ENCODE measurements at regions not wholly inside any gene's neighbourhood (a gene's known extent, or its start where the extent isn't known, plus 50 kb on each side); places are given as distances from the start of the nearest gene placed in this dataset.
"Not testable (repeated sequence)": the region's sequence is repeated elsewhere in the genome, so short reads cannot be mapped to it uniquely, and the experiment has no call there.

DNA sequence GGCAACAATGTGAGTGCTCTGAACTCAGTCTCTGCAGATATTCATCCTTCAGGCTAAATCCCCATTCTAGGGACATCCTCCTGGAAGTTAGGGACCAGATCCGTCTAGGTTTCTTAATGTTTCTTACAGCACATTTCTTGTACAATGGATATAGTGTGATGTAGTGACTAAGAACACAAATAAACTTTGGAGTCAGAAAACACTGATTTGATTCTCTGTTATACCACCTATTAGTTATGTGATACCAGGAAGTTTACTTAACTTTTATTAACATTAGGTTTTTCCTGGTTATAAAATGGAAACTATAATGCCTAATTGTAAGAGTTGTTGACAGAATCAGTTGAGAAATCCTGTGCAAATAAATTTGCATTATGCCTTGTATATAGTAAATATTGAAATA lies 57.6 kb upstream of the KCNQ5 start:
- H3K9me3 ChIP-seq (ENCODE audit: control insufficient read depth, low read length), result no peaks in the 10 kb centered on the region
- intact Hi-C loops (cut with DNase I), result no loop called here
- WGBS, result 79% methylated on average over 1 of the region's 1 CpG

DNA sequence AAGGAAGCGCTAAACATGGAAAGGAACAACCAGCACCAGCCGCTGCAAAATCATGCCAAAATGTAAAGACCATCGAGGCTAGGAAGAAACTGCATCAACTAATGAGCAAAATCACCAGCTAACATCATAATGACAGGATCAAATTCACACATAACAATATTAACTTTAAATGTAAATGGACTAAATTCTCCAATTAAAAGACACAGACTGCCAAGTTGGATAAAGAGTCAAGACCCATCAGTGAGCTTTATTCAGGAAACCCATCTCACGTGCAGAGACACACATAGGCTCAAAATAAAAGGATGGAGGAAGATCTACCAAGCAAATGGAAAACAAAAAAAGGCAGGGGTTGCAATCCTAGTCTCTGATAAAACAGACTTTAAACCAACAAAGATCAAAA lies 49.9 kb upstream of the KCNQ5 start:
- ATAC-seq; intact Hi-C loops (cut with DNase I): not testable (repeated sequence)

More for the DNA sequence above, 57.6 kb upstream of the KCNQ5 start:
- no peak overlapping the region for H3K27ac ChIP-seq (ENCODE audit: low read length)
- no peaks in the 10 kb centered on the region for H3K27me3 ChIP-seq (ENCODE audit: control insufficient read depth, insufficient read depth)
- ATAC-seq, result no peak
- H3K4me1 ChIP-seq (ENCODE audit: control insufficient read depth, insufficient read depth, low read length), result no peaks in the 10 kb centered on the region
- DNase-seq, result no peak
- H3K4me3 ChIP-seq (ENCODE audit: low read length), result no peak overlapping the region

More for the DNA sequence above, 49.9 kb upstream of the KCNQ5 start:
- H3K27ac ChIP-seq (ENCODE audit: low read length); H3K9me3 ChIP-seq (ENCODE audit: control insufficient read depth, low read length); H3K4me1 ChIP-seq (ENCODE audit: control insufficient read depth, insufficient read depth, low read length); H3K27me3 ChIP-seq (ENCODE audit: control insufficient read depth, insufficient read depth); DNase-seq; H3K4me3 ChIP-seq (ENCODE audit: low read length): not testable (repeated sequence)
- 85% methylated on average over 1 of the region's 4 CpGs for WGBS
